WTC11 (cell line): ENCODE measurements at regions not wholly inside any gene's neighbourhood (a gene's known extent, or its start where the extent isn't known, plus 50 kb on each side); places are given as distances from the start of the nearest gene placed in this dataset.

Source experiments
- ATAC-seq: fragments of 200-7000 bp; cut with Tn5 transposase; 2 replicates; pipeline ENCODE4 v1.10.0; 2021; ENCODE audit warnings: mild to moderate bottlenecking, moderate library complexity
- CTCF ChIA-PET: fragments of 300-600 bp; sonication (Branson Sonifier 250); formaldehyde crosslinking; loops from one replicate; lab custom pipeline; 2021; ENCODE audit warnings: antibody characterized with exemption; lab: Charles Lee
- POLR2A ChIA-PET: fragments of 350-600 bp; sonication (Branson Sonifier 250); formaldehyde crosslinking; loops from one replicate; lab custom pipeline; 2021; ENCODE audit warnings: antibody characterized with exemption; lab: Charles Lee
- DNase-seq: peaks from one replicate; pipeline ENCODE4 v3.0.0; 2021; ENCODE audit warnings: low spot score
- H3K27ac Mint-ChIP-seq: 2 replicates; pipeline ENCODE4 v1.8.0; 2021; ENCODE audit warnings: mixed read lengths
- H3K27me3 Mint-ChIP-seq: 2 replicates; pipeline ENCODE4 v1.8.0; 2021; ENCODE audit warnings: low read depth, mild to moderate bottlenecking, moderate library complexity, mixed read lengths
- H3K36me3 Mint-ChIP-seq: 2 replicates; pipeline ENCODE4 v1.8.0; 2021; ENCODE audit warnings: mixed read lengths
- H3K4me1 Mint-ChIP-seq: 2 replicates; pipeline ENCODE4 v1.8.0; 2022; ENCODE audit warnings: mixed read lengths
- H3K4me3 Mint-ChIP-seq: 2 replicates; pipeline ENCODE4 v1.8.0; 2021; ENCODE audit warnings: mild to moderate bottlenecking, moderate library complexity, mixed read lengths
- H3K9me3 Mint-ChIP-seq: 2 replicates; pipeline ENCODE4 v1.8.0; 2021; ENCODE audit warnings: mixed read lengths
- ATF1 ChIP-seq: sonication (generic); formaldehyde crosslinking; IDR thresholded peaks from 2 replicates; pipeline ENCODE4 v1.8.1; 2023; ENCODE audit warnings: mild to moderate bottlenecking, moderate library complexity, missing genetic modification reagents
- CREB1 ChIP-seq: sonication (generic); formaldehyde crosslinking; IDR thresholded peaks from 2 replicates; pipeline ENCODE4 v1.8.0; 2023; ENCODE audit warnings: mild to moderate bottlenecking, missing genetic modification reagents
- FOXK1 ChIP-seq: sonication (generic); formaldehyde crosslinking; IDR thresholded peaks from 2 replicates; pipeline ENCODE4 v1.8.0; 2022; ENCODE audit warnings: mild to moderate bottlenecking, moderate library complexity, missing genetic modification reagents
- FOXP1 ChIP-seq: sonication (generic); formaldehyde crosslinking; IDR thresholded peaks from 2 replicates; pipeline ENCODE4 v1.8.0; 2022; ENCODE audit warnings: missing genetic modification reagents, mild to moderate bottlenecking, moderate library complexity, borderline replicate concordance
- IRF2 ChIP-seq: sonication (generic); formaldehyde crosslinking; IDR thresholded peaks from 2 replicates; pipeline ENCODE4 v1.8.0; 2022; ENCODE audit warnings: low read depth, missing genetic modification reagents, borderline replicate concordance
- MXD4 ChIP-seq: fragments of 250-450 bp; sonication (Bioruptor Pico); IDR thresholded peaks from 2 replicates; pipeline ENCODE4 v1.8.0; 2021; ENCODE audit warnings: mild to moderate bottlenecking, moderate library complexity, borderline replicate concordance
- OVOL2 ChIP-seq: fragments of 250-450 bp; sonication (Bioruptor Pico); IDR thresholded peaks from 2 replicates; pipeline ENCODE4 v1.9.0; 2021; ENCODE audit warnings: mild to moderate bottlenecking, borderline replicate concordance
- RORB ChIP-seq: fragments of 250-450 bp; sonication (Bioruptor Pico); IDR thresholded peaks from 2 replicates; pipeline ENCODE4 v1.9.0; 2021; ENCODE audit warnings: mild to moderate bottlenecking
- SMAD3 ChIP-seq: sonication (generic); formaldehyde crosslinking; IDR thresholded peaks from 2 replicates; pipeline ENCODE4 v1.8.0; 2022; ENCODE audit warnings: missing genetic modification reagents, mild to moderate bottlenecking, borderline replicate concordance
- TCF7 ChIP-seq: sonication (generic); formaldehyde crosslinking; IDR thresholded peaks from 2 replicates; pipeline ENCODE4 v1.8.0; 2022; ENCODE audit warnings: mild to moderate bottlenecking, low read depth, missing genetic modification reagents, moderate library complexity
- TEAD1 ChIP-seq: sonication (generic); formaldehyde crosslinking; IDR thresholded peaks from 2 replicates; pipeline ENCODE4 v1.8.0; 2022; ENCODE audit warnings: mild to moderate bottlenecking, missing genetic modification reagents
- ZNF219 ChIP-seq: sonication (generic); formaldehyde crosslinking; IDR thresholded peaks from 2 replicates; pipeline ENCODE4 v1.8.0; 2023; ENCODE audit warnings: missing genetic modification reagents, mild to moderate bottlenecking, borderline replicate concordance
- ZNF671 ChIP-seq: fragments of 250-450 bp; sonication (Bioruptor Pico); IDR thresholded peaks from 2 replicates; pipeline ENCODE4 v1.8.0; 2021; ENCODE audit warnings: mild to moderate bottlenecking
- TF ChIP-seq, protein P1 (sequence below): fragments of 250-450 bp; sonication (Bioruptor Pico); IDR thresholded peaks from 2 replicates; pipeline ENCODE4 v1.9.0; 2021; ENCODE audit warnings: mild to moderate bottlenecking
- TF ChIP-seq, protein P2 (sequence below): sonication (generic); formaldehyde crosslinking; IDR thresholded peaks from 2 replicates; pipeline ENCODE4 v1.8.1; 2022; ENCODE audit warnings: low read depth, mild to moderate bottlenecking, moderate library complexity, missing genetic modification reagents, borderline replicate concordance
- TF ChIP-seq, protein P3 (sequence below): sonication (generic); formaldehyde crosslinking; IDR thresholded peaks from 2 replicates; pipeline ENCODE4 v1.8.0; 2023; ENCODE audit warnings: missing genetic modification reagents
- TF ChIP-seq, protein P4 (sequence below): sonication (generic); formaldehyde crosslinking; IDR thresholded peaks from 2 replicates; pipeline ENCODE4 v1.8.0; 2023; ENCODE audit warnings: mild to moderate bottlenecking, missing genetic modification reagents
- TF ChIP-seq, protein P5 (sequence below): fragments of 250-450 bp; sonication (Bioruptor Pico); conservative IDR thresholded peaks from 2 replicates; pipeline ENCODE4 v1.9.0; 2021; ENCODE audit warnings: mild to moderate bottlenecking

DNA sequence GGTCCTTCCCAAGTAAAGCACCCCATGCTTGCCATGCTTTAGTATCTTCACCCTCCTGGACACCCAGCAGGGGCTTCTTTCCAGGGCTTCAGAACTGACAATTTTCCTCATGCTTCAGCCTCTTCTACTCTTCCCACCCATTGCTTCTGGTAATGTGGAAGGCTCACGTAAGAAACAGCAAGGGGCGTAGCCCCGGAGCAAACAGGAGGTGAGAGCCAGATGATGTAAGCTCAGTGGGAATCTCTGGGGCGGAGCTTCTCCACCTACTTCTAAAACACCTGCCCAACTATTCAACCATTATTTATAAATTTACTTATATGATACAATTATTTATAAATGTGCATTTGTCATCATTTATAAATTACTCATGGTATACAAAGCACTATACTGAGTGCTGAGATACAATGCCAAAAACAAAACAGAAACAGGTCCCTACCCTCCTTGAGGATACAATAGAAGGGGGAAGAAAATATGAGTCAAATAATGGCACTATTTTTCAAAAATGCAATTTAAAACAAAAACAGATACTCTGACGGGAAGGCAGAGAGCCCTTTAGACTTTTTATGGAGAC, 140.1 kb upstream of the CAMK1G start (continued):
- no peak for TF ChIP-seq RORB (CRISPR knock-in tag)
- TF ChIP-seq IRF2 (CRISPR knock-in tag), result no peak
- no peak for TF ChIP-seq MXD4
- TF ChIP-seq, protein P1, sequence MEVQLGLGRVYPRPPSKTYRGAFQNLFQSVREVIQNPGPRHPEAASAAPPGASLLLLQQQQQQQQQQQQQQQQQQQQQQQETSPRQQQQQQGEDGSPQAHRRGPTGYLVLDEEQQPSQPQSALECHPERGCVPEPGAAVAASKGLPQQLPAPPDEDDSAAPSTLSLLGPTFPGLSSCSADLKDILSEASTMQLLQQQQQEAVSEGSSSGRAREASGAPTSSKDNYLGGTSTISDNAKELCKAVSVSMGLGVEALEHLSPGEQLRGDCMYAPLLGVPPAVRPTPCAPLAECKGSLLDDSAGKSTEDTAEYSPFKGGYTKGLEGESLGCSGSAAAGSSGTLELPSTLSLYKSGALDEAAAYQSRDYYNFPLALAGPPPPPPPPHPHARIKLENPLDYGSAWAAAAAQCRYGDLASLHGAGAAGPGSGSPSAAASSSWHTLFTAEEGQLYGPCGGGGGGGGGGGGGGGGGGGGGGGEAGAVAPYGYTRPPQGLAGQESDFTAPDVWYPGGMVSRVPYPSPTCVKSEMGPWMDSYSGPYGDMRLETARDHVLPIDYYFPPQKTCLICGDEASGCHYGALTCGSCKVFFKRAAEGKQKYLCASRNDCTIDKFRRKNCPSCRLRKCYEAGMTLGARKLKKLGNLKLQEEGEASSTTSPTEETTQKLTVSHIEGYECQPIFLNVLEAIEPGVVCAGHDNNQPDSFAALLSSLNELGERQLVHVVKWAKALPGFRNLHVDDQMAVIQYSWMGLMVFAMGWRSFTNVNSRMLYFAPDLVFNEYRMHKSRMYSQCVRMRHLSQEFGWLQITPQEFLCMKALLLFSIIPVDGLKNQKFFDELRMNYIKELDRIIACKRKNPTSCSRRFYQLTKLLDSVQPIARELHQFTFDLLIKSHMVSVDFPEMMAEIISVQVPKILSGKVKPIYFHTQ (CRISPR knock-in tag), result no peak
- TF ChIP-seq TCF7 (CRISPR knock-in tag), result no peak
- TF ChIP-seq FOXK1 (CRISPR knock-in tag), result no peak

DNA sequence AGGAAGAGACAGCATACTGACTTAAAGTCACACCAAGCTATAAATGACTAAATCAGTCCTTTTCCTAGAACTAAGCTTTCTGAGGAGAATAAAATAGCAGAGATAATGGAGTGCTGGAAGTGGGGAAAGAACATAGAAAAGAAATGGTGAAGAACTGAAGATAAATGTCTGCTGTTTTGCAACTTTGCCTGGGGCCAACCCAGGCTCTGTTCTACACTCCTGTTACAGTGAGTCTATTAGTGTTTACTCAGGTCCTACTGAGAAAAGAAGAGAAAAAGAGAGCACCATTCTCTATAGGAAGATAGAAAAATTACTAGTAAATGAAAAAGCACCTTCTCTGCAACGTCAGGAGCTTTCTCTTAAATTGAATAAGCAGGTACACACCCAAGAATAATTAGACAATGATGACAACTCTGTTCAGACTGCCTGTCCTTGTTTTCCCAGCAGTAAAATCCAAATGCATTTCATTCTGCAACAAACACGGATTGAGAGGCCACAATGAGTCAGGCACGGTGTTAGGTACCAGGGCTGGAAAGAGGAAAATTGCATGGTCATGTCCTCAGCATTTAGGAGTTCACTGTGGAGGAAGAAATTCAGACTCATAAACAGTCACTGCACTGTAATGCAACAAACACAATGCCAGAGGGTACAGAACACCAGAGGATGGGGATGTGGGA, 139.4 kb upstream of the CAMK1G start:
- ATAC-seq, result no peak
- DNase-seq, result no peak
- Mint-ChIP-seq H3K9me3 (peaks cover 14% of the 10 kb centered on the region), H3K27me3 (peaks cover 2% of the 10 kb centered on the region; the same call in 1 of the 2 replicates), H3K4me1 (peaks cover 30% of the 10 kb centered on the region), H3K4me3 (no peak overlapping the region), H3K36me3 (peaks cover 6% of the 10 kb centered on the region), H3K27ac (no peak overlapping the region)
- POLR2A ChIA-PET, result no interaction called here
- TF ChIP-seq OVOL2 (CRISPR knock-in tag) (no peak), SMAD3 (CRISPR knock-in tag) (no peak), FOXP1 (CRISPR knock-in tag) (no peak), ZNF671 (CRISPR knock-in tag) (no peak), ZNF219 (no peak), ATF1 (CRISPR knock-in tag) (no peak), TEAD1 (no peak), CREB1 (CRISPR knock-in tag) (no peak)
- TF ChIP-seq, protein P2, sequence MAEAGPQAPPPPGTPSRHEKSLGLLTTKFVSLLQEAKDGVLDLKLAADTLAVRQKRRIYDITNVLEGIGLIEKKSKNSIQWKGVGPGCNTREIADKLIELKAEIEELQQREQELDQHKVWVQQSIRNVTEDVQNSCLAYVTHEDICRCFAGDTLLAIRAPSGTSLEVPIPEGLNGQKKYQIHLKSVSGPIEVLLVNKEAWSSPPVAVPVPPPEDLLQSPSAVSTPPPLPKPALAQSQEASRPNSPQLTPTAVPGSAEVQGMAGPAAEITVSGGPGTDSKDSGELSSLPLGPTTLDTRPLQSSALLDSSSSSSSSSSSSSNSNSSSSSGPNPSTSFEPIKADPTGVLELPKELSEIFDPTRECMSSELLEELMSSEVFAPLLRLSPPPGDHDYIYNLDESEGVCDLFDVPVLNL (CRISPR knock-in tag), result no peak
- TF ChIP-seq, protein P3, sequence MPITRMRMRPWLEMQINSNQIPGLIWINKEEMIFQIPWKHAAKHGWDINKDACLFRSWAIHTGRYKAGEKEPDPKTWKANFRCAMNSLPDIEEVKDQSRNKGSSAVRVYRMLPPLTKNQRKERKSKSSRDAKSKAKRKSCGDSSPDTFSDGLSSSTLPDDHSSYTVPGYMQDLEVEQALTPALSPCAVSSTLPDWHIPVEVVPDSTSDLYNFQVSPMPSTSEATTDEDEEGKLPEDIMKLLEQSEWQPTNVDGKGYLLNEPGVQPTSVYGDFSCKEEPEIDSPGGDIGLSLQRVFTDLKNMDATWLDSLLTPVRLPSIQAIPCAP (CRISPR knock-in tag), result no peak
- TF ChIP-seq, protein P4, sequence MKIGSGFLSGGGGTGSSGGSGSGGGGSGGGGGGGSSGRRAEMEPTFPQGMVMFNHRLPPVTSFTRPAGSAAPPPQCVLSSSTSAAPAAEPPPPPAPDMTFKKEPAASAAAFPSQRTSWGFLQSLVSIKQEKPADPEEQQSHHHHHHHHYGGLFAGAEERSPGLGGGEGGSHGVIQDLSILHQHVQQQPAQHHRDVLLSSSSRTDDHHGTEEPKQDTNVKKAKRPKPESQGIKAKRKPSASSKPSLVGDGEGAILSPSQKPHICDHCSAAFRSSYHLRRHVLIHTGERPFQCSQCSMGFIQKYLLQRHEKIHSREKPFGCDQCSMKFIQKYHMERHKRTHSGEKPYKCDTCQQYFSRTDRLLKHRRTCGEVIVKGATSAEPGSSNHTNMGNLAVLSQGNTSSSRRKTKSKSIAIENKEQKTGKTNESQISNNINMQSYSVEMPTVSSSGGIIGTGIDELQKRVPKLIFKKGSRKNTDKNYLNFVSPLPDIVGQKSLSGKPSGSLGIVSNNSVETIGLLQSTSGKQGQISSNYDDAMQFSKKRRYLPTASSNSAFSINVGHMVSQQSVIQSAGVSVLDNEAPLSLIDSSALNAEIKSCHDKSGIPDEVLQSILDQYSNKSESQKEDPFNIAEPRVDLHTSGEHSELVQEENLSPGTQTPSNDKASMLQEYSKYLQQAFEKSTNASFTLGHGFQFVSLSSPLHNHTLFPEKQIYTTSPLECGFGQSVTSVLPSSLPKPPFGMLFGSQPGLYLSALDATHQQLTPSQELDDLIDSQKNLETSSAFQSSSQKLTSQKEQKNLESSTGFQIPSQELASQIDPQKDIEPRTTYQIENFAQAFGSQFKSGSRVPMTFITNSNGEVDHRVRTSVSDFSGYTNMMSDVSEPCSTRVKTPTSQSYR (CRISPR knock-in tag), result no peak
- TF ChIP-seq, protein P5, sequence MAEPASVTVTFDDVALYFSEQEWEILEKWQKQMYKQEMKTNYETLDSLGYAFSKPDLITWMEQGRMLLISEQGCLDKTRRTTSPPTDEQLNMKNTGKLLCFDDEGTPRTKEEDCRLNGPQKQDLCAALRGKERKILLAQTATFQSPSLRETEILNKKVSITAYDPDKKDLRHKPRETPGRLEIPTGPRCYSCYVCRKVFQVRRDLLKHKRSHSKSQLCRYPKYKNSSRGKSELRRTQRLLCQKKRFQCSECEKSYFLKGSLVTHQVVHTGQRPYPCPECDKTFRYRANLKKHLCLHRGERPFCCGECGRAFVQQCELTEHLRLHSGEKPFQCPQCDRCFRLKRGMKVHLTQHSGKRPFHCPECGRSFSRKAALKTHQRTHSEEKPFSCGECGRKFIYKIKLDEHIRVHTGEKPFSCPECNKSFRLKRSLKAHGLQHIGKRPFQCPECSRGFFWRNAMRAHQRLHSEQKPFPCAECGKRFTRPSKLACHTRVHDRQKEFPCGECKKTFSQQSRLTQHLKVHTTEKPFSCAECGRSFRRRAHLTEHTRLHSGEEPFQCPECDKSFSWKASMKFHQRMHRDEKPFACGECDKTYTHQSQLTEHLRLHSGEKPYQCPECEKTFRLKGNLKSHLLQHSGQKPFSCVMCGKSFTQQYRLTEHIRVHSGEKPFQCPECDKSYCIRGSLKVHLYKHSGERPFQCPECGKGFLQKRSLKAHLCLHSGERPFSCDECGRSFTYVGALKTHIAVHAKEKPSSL (CRISPR knock-in tag), result no peak
- CTCF ChIA-PET, result interaction anchor here (1.0 to 1.4 kb wide), 2 partner anchors 16 to 90 kb away, joined by 3 read pairs; no protein-coding TSS in a partner anchor
